T-cell (primary cell): ENCODE measurements at regions not wholly inside any gene's neighbourhood (a gene's known extent, or its start where the extent isn't known, plus 50 kb on each side); places are given as distances from the start of the nearest gene placed in this dataset.

Source experiments
- ATAC-seq, 4 experiments: fragments of 200-7000 bp in 3 of 4; fragments of 150-1000 bp in 1 of 4; cut with Tn5 transposase; replicated peaks in 1 of 4; 1 replicate in 3 of 4; 2 replicates in 1 of 4; pipeline ENCODE4 v1.10.0; 2021; ENCODE audit warnings: moderate library complexity in 3 of 4, mild to moderate bottlenecking in 2 of 4, moderate number of reproducible peaks in 1 of 4
- CTCF ChIA-PET, 2 donors: fragments of 300-600 bp; sonication (Branson Sonifier 250); formaldehyde crosslinking; loops; one replicate each; lab custom pipeline; 2022; ENCODE audit warnings: antibody characterized with exemption in 2 of 2; lab: Charles Lee
- POLR2A ChIA-PET, 2 donors: fragments of 300-600 bp; sonication (Branson Sonifier 250); formaldehyde crosslinking; loops; one replicate each; lab custom pipeline; 2022; ENCODE audit warnings: antibody characterized with exemption in 2 of 2; lab: Charles Lee
- DNase-seq, 35 experiments: peaks; one replicate each; pipeline versions ENCODE4 v3.0.0 to v3.0.0-alpha.2; 2013 to 2023
- H3K27ac ChIP-seq: one replicate; pipeline ENCODE4 v1.5.1; 2013; ENCODE audit warnings: low read length
- H3K27me3 ChIP-seq, 2 experiments: replicated peaks in 1 of 2; 1 replicate in 1 of 2; 2 replicates in 1 of 2; pipeline versions ENCODE4 v1.6.1 to v1.7.0; 2013; ENCODE audit warnings: low read length in 1 of 2, mixed read lengths in 1 of 2; ENCODE audit not compliant: control insufficient read depth in 2 of 2, insufficient read depth in 2 of 2; ENCODE audit errors: extremely low read depth in 1 of 2
- H3K36me3 ChIP-seq, 2 donors: 1 replicate in 1 of 2; 2 replicates in 1 of 2; pipeline versions ENCODE4 v1.6.1 to v1.7.0; 2013; ENCODE audit warnings: low read length in 1 of 2; ENCODE audit not compliant: control insufficient read depth in 2 of 2, insufficient read depth in 1 of 2; ENCODE audit errors: extremely low read depth in 1 of 2
- H3K4me1 ChIP-seq, 2 experiments: 1 replicate in 1 of 2; 2 replicates in 1 of 2; pipeline versions ENCODE4 v1.6.1 to v1.7.0; 2013; ENCODE audit warnings: low read length in 2 of 2, mixed read lengths in 1 of 2; ENCODE audit not compliant: insufficient read depth in 2 of 2, control insufficient read depth in 1 of 2; ENCODE audit errors: extremely low read depth in 1 of 2
- H3K4me3 ChIP-seq, 2 donors: 1 replicate in 1 of 2; 2 replicates in 1 of 2; pipeline versions ENCODE4 v1.5.1 to v1.7.0; 2013; ENCODE audit warnings: mild to moderate bottlenecking in 2 of 2, low read length in 1 of 2, moderate library complexity in 1 of 2; ENCODE audit not compliant: control insufficient read depth in 1 of 2; ENCODE audit errors: extremely low read depth in 1 of 2
- H3K9me3 ChIP-seq: 2 replicates; pipeline ENCODE4 v1.7.0; 2013
- H3K27ac Mint-ChIP-seq, 2 donors: one replicate each; pipeline ENCODE4 v1.8.0; 2020 to 2021; ENCODE audit warnings: mild to moderate bottlenecking in 2 of 2, mixed read lengths in 2 of 2
- H3K27me3 Mint-ChIP-seq, 2 donors: one replicate each; pipeline ENCODE4 v1.8.0; 2021 to 2022; ENCODE audit warnings: mixed read lengths in 2 of 2
- H3K36me3 Mint-ChIP-seq: one replicate; pipeline ENCODE4 v1.8.0; 2021; ENCODE audit warnings: mixed read lengths
- H3K4me1 Mint-ChIP-seq, 3 donors: one replicate each; pipeline ENCODE4 v1.8.0; 2020 to 2022; ENCODE audit warnings: mixed read lengths in 3 of 3, mild to moderate bottlenecking in 1 of 3
- H3K4me3 Mint-ChIP-seq, 3 donors: one replicate each; pipeline ENCODE4 v1.8.0; 2020 to 2022; ENCODE audit warnings: mild to moderate bottlenecking in 3 of 3, mixed read lengths in 3 of 3, moderate library complexity in 3 of 3
- H3K9me3 Mint-ChIP-seq, 3 donors: one replicate each; pipeline ENCODE4 v1.8.0; 2020 to 2022; ENCODE audit warnings: mixed read lengths in 3 of 3
- WGBS: methylation state at CpG from one replicate; pipeline ENCODE4 v1.1.5; 2013; ENCODE audit warnings: missing lambda C conversion rate; ENCODE audit not compliant: insufficient coverage; 5-methylcytosine and 5-hydroxymethylcytosine counted together

- no peaks in the 10 kb centered on the region for H3K27me3 ChIP-seq
- CTCF ChIA-PET = no interaction called here
- POLR2A ChIA-PET = no interaction called here
- H3K27ac ChIP-seq = no peak overlapping the region
- Mint-ChIP-seq H3K36me3 (no peaks in the 10 kb centered on the region), H3K9me3 (peaks cover 7% of the 10 kb centered on the region in 3 donors), H3K4me1 (no peaks in the 10 kb centered on the region), H3K4me3 (no peak overlapping the region), H3K27ac (no peak overlapping the region), H3K27me3 (no peaks in the 10 kb centered on the region)
- no peaks in the 10 kb centered on the region for H3K4me1 ChIP-seq
- ATAC-seq = no peak
- H3K36me3 ChIP-seq = no peaks in the 10 kb centered on the region
- DNase-seq = no peak
- no peak overlapping the region for H3K4me3 ChIP-seq
- WGBS = 100% methylated on average over 1 of the region's 1 CpG
- H3K9me3 ChIP-seq = no peaks in the 10 kb centered on the region
Measured at GRCh38 chr16:59060207-59060606, 326.1 kb upstream of the GOT2 start.

- no peaks in the 10 kb centered on the region for H3K9me3 ChIP-seq
- ATAC-seq (no peak), DNase-seq (no peak)
- Mint-ChIP-seq H3K4me1 (no peaks in the 10 kb centered on the region), H3K9me3 (peaks cover 7% of the 10 kb centered on the region in 3 donors), H3K4me3 (no peak overlapping the region), H3K27me3 (no peaks in the 10 kb centered on the region), H3K27ac (no peak overlapping the region), H3K36me3 (no peaks in the 10 kb centered on the region)
- POLR2A ChIA-PET = no interaction called here
- 94% methylated on average over 2 of the region's 2 CpGs for WGBS
- CTCF ChIA-PET = no interaction called here
- H3K36me3 ChIP-seq = no peaks in the 10 kb centered on the region
- H3K4me1 ChIP-seq = no peaks in the 10 kb centered on the region
- H3K27ac ChIP-seq = no peak overlapping the region
- no peak overlapping the region for H3K4me3 ChIP-seq
- no peaks in the 10 kb centered on the region for H3K27me3 ChIP-seq
Measured at GRCh38 chr16:59058250-59058649, 324.1 kb upstream of the GOT2 start.

- peaks cover 4 to 11% (median 7%) of the 10 kb centered on the region in 3 donors for H3K9me3 Mint-ChIP-seq
- no peak overlapping the region for H3K27ac Mint-ChIP-seq
- no peaks in the 10 kb centered on the region for H3K36me3 Mint-ChIP-seq
- POLR2A ChIA-PET = no interaction called here
- H3K4me3 Mint-ChIP-seq = no peak overlapping the region
- Histone ChIP-seq H3K27ac (no peak overlapping the region), H3K4me1 (no peaks in the 10 kb centered on the region), H3K27me3 (no peaks in the 10 kb centered on the region), H3K4me3 (no peak overlapping the region), H3K9me3 (no peaks in the 10 kb centered on the region), H3K36me3 (no peaks in the 10 kb centered on the region)
- CTCF ChIA-PET = no interaction called here
- no peaks in the 10 kb centered on the region for H3K4me1 Mint-ChIP-seq
- H3K27me3 Mint-ChIP-seq = no peaks in the 10 kb centered on the region
- 57% methylated on average over 1 of the region's 3 CpGs for WGBS
- DNase-seq (no peak), ATAC-seq (no peak)
Measured at GRCh38 chr16:59053911-59054310, 319.8 kb upstream of the GOT2 start.

GRCh38 chr16:59052231-59052630 is 318.1 kb upstream of the GOT2 start:
- Histone ChIP-seq H3K36me3 (no peaks in the 10 kb centered on the region), H3K27ac (no peak overlapping the region), H3K9me3 (no peaks in the 10 kb centered on the region), H3K4me3 (no peak overlapping the region), H3K4me1 (no peaks in the 10 kb centered on the region), H3K27me3 (no peaks in the 10 kb centered on the region)
- Mint-ChIP-seq H3K36me3 (no peaks in the 10 kb centered on the region), H3K27me3 (no peaks in the 10 kb centered on the region), H3K27ac (no peak overlapping the region), H3K4me1 (no peaks in the 10 kb centered on the region), H3K9me3 (peaks cover 0 to 4% (median 0%) of the 10 kb centered on the region in 3 donors), H3K4me3 (no peak overlapping the region)
- WGBS = 93% methylated on average over 2 of the region's 5 CpGs
- DNase-seq = no peak
- ATAC-seq = no peak
- ChIA-PET CTCF (no interaction called here), POLR2A (no interaction called here)

- no peak for DNase-seq
- POLR2A ChIA-PET = no interaction called here
- no peaks in the 10 kb centered on the region for H3K36me3 ChIP-seq
- no peaks in the 10 kb centered on the region for H3K27me3 ChIP-seq
- CTCF ChIA-PET = no interaction called here
- Mint-ChIP-seq H3K4me1 (no peaks in the 10 kb centered on the region), H3K9me3 (peaks cover 0 to 4% (median 2%) of the 10 kb centered on the region in 3 donors), H3K27me3 (no peaks in the 10 kb centered on the region), H3K4me3 (no peak overlapping the region), H3K36me3 (no peaks in the 10 kb centered on the region), H3K27ac (no peak overlapping the region)
- no peak overlapping the region for H3K4me3 ChIP-seq
- H3K27ac ChIP-seq = no peak overlapping the region
- H3K4me1 ChIP-seq = no peaks in the 10 kb centered on the region
- WGBS = 14% methylated on average over 1 of the region's 3 CpGs
- H3K9me3 ChIP-seq = no peaks in the 10 kb centered on the region
- ATAC-seq = no peak
Measured at GRCh38 chr16:59048876-59049275, 314.8 kb upstream of the GOT2 start.

GRCh38 chr16:59047114-59047513 is 313.0 kb upstream of the GOT2 start:
- Histone ChIP-seq H3K4me3 (no peak overlapping the region), H3K4me1 (no peaks in the 10 kb centered on the region), H3K27me3 (no peaks in the 10 kb centered on the region), H3K9me3 (no peaks in the 10 kb centered on the region), H3K27ac (no peak overlapping the region), H3K36me3 (no peaks in the 10 kb centered on the region)
- CTCF ChIA-PET = no interaction called here
- H3K27ac Mint-ChIP-seq = no peak overlapping the region
- POLR2A ChIA-PET = no interaction called here
- no peak overlapping the region for H3K4me3 Mint-ChIP-seq
- ATAC-seq = no peak
- peaks cover 2 to 9% (median 4%) of the 10 kb centered on the region in 3 donors for H3K9me3 Mint-ChIP-seq
- H3K36me3 Mint-ChIP-seq = no peaks in the 10 kb centered on the region
- no peak for DNase-seq
- WGBS = 48% methylated on average over 2 of the region's 4 CpGs
- no peaks in the 10 kb centered on the region for H3K27me3 Mint-ChIP-seq
- no peaks in the 10 kb centered on the region for H3K4me1 Mint-ChIP-seq

GRCh38 chr16:59046335-59046734 is 312.2 kb upstream of the GOT2 start:
- ATAC-seq = no peak
- Histone ChIP-seq H3K4me1 (no peaks in the 10 kb centered on the region), H3K4me3 (no peak overlapping the region), H3K36me3 (no peaks in the 10 kb centered on the region), H3K27ac (no peak overlapping the region), H3K9me3 (no peaks in the 10 kb centered on the region), H3K27me3 (no peaks in the 10 kb centered on the region)
- Mint-ChIP-seq H3K4me3 (no peak overlapping the region), H3K9me3 (peaks cover 2 to 6% (median 4%) of the 10 kb centered on the region in 3 donors), H3K27ac (no peak overlapping the region), H3K36me3 (no peaks in the 10 kb centered on the region), H3K27me3 (no peaks in the 10 kb centered on the region), H3K4me1 (no peaks in the 10 kb centered on the region)
- WGBS = 60% methylated on average over 1 of the region's 4 CpGs
- CTCF ChIA-PET = no interaction called here
- DNase-seq = no peak
- POLR2A ChIA-PET = no interaction called here
